Endothelial cell (in vitro differentiated cells): ENCODE measurements at regions not wholly inside any gene's neighbourhood (a gene's known extent, or its start where the extent isn't known, plus 50 kb on each side); places are given as distances from the start of the nearest gene placed in this dataset.

Experiments
- DNase-seq: peaks from one replicate; pipeline ENCODE4 v3.0.0; 2021; ENCODE audit warnings: low spot score
- H3K27ac Mint-ChIP-seq: one replicate; pipeline ENCODE4 v1.8.0; 2021; ENCODE audit warnings: mixed read lengths, inconsistent platforms; ENCODE audit not compliant: unreplicated experiment
- H3K27me3 Mint-ChIP-seq: one replicate; pipeline ENCODE4 v1.8.0; 2021; ENCODE audit warnings: mild to moderate bottlenecking, moderate library complexity, mixed read lengths, inconsistent platforms; ENCODE audit not compliant: unreplicated experiment
- H3K36me3 Mint-ChIP-seq: one replicate; pipeline ENCODE4 v1.8.0; 2021; ENCODE audit warnings: mild to moderate bottlenecking, low read depth, mixed read lengths, inconsistent platforms; ENCODE audit not compliant: unreplicated experiment
- H3K4me1 Mint-ChIP-seq: one replicate; pipeline ENCODE4 v1.8.0; 2021; ENCODE audit warnings: mild to moderate bottlenecking, mixed read lengths, inconsistent platforms; ENCODE audit not compliant: unreplicated experiment
- H3K4me3 Mint-ChIP-seq: one replicate; pipeline ENCODE4 v1.8.0; 2021; ENCODE audit warnings: mild to moderate bottlenecking, mixed read lengths, inconsistent platforms; ENCODE audit not compliant: unreplicated experiment
- H3K9me3 Mint-ChIP-seq: one replicate; pipeline ENCODE4 v1.8.0; 2021; ENCODE audit warnings: mixed read lengths, inconsistent platforms; ENCODE audit not compliant: unreplicated experiment
- CTCF ChIP-seq: fragments of 200-600 bp; sonication (generic); IDR thresholded peaks from one replicate; pipeline ENCODE4 v1.5.0; 2021; ENCODE audit warnings: antibody characterized with exemption; ENCODE audit not compliant: unreplicated experiment

DNA sequence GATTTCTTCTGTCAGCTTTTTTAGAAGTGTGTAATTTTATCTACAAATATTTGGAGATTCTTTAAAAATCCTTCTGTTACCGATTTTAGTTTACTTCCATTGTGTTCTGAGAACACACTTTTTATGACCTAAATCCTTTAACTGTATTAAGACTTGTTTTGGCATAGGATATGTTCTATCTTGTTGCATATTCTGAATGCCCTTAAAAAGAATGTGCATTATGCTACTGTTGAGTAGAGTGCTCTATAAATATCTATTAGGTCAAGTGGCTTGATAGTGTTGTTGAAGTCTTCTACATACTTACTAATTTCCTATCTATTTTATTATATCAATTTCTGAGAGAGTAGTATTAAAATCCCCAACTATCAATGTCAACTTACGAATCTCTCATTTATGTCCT, 502.2 kb downstream of the MAFB start:
- no peak for DNase-seq
- H3K4me1 Mint-ChIP-seq: no peaks in the 10 kb centered on the region
- no peaks in the 10 kb centered on the region for H3K9me3 Mint-ChIP-seq
- no peak overlapping the region for H3K27ac Mint-ChIP-seq
- no peak overlapping the region for H3K4me3 Mint-ChIP-seq
- no peaks in the 10 kb centered on the region for H3K36me3 Mint-ChIP-seq
- no peak for TF ChIP-seq CTCF
- H3K27me3 Mint-ChIP-seq: no peaks in the 10 kb centered on the region

GRCh38 chr20:40181676-40182075, 507.4 kb downstream of the MAFB start:
- no peak overlapping the region for H3K4me3 Mint-ChIP-seq
- no peak for DNase-seq
- no peaks in the 10 kb centered on the region for H3K9me3 Mint-ChIP-seq
- no peaks in the 10 kb centered on the region for H3K36me3 Mint-ChIP-seq
- H3K4me1 Mint-ChIP-seq: no peaks in the 10 kb centered on the region
- H3K27me3 Mint-ChIP-seq: peaks cover 1% of the 10 kb centered on the region
- no peak overlapping the region for H3K27ac Mint-ChIP-seq
- no peak for TF ChIP-seq CTCF

GRCh38 chr20:40176098-40176841, 512.8 kb downstream of the MAFB start:
- Mint-ChIP-seq H3K27me3 (peaks cover 3% of the 10 kb centered on the region), H3K36me3 (no peaks in the 10 kb centered on the region), H3K9me3 (no peaks in the 10 kb centered on the region), H3K4me3 (no peak overlapping the region), H3K27ac (no peak overlapping the region), H3K4me1 (peaks cover 11% of the 10 kb centered on the region)
- no peak for DNase-seq
- TF ChIP-seq CTCF: no peak

DNA sequence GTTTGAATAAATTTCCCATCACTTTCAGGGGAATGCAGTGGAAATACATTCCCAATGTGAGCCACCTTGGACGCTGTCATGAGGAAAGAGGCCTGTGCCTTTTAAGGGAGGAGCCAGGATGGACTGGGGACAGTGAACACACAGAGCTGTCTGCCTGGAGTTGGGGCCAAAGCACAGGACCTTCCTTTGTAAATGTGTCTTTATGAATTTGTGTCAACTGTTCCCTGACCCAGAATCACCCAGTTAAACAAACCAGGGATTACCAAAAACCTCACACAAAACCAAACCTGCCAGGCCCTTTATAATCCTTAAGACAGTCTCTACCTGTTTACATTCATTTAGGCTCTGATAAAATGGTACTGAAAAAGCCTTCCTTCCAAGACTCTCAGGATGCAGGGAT, 513.7 kb downstream of the MAFB start:
- Mint-ChIP-seq H3K9me3 (no peaks in the 10 kb centered on the region), H3K27ac (no peak overlapping the region), H3K36me3 (no peaks in the 10 kb centered on the region), H3K4me1 (peaks cover 11% of the 10 kb centered on the region), H3K27me3 (peaks cover 4% of the 10 kb centered on the region), H3K4me3 (no peak overlapping the region)
- no peak for DNase-seq
- TF ChIP-seq CTCF: no peak

DNA sequence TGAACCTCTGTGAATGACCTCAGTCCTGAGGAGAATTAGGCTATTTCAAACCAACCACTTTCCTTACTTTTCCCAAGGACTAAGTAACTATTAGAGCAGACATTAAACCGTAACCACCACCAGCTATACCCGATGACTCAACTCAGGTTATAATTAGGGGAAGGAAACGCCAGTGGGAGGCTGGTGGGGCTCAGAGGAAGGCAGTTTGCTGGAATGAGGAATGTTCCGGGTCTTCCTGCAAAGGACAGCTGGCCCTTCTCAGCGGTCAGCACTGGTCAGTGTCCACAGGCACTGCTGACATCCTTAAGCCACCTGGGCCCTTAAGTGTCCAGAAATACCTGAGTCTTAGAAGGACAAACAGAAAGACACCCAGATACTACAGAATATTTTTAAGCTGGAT, 515.2 kb downstream of the MAFB start:
- H3K4me1 Mint-ChIP-seq: peaks cover 11% of the 10 kb centered on the region
- no peak for TF ChIP-seq CTCF
- H3K27me3 Mint-ChIP-seq: peaks cover 4% of the 10 kb centered on the region
- H3K9me3 Mint-ChIP-seq: no peaks in the 10 kb centered on the region
- no peak overlapping the region for H3K27ac Mint-ChIP-seq
- H3K36me3 Mint-ChIP-seq: no peaks in the 10 kb centered on the region
- H3K4me3 Mint-ChIP-seq: no peak overlapping the region
- peak; percentile 5 for DNase-seq
